B cell (primary cell): ENCODE measurements at regions not wholly inside any gene's neighbourhood (a gene's known extent, or its start where the extent isn't known, plus 50 kb on each side); places are given as distances from the start of the nearest gene placed in this dataset.

Experiments
- ATAC-seq: fragments of 200-7000 bp; cut with Tn5 transposase; one replicate; pipeline ENCODE4 v1.10.0; 2021; ENCODE audit warnings: low read depth, mild to moderate bottlenecking, moderate number of reproducible peaks, moderate library complexity
- CTCF ChIA-PET: fragments of 350-600 bp; sonication (Branson Sonifier 250); formaldehyde crosslinking; loops from one replicate; lab custom pipeline; 2021; ENCODE audit warnings: antibody characterized with exemption, inconsistent platforms; lab: Charles Lee
- POLR2A ChIA-PET: fragments of 350-600 bp; sonication (Branson Sonifier 250); formaldehyde crosslinking; loops from one replicate; lab custom pipeline; 2021; ENCODE audit warnings: antibody characterized with exemption; lab: Charles Lee
- DNase-seq: peaks from one replicate; pipeline ENCODE4 v3.0.0; 2013
- H2AFZ ChIP-seq: 2 replicates; pipeline ENCODE4 v1.6.1; 2012; ENCODE audit warnings: mild to moderate bottlenecking, low read depth, low read length; ENCODE audit not compliant: insufficient read depth, poor library complexity, severe bottlenecking
- H3K27ac ChIP-seq, 2 donors: 1 replicate in 1 of 2; 2 replicates in 1 of 2; pipeline ENCODE4 v1.5.1; 2012 to 2013; ENCODE audit warnings: low read length in 2 of 2, mild to moderate bottlenecking in 2 of 2, moderate library complexity in 1 of 2
- H3K27me3 ChIP-seq, 4 experiments: fragments of 200-600 bp in 1 of 4; sonication (generic) in 1 of 4; replicated peaks in 1 of 4; 1 replicate in 2 of 4; 2 replicates in 2 of 4; pipeline versions ENCODE4 v1.6.1 to v1.7.0; 2013 to 2016; ENCODE audit warnings: low read length in 3 of 4, mild to moderate bottlenecking in 2 of 4, mixed read lengths in 1 of 4, moderate library complexity in 1 of 4; ENCODE audit not compliant: insufficient read depth in 4 of 4, control insufficient read depth in 3 of 4; ENCODE audit errors: control extremely low read depth in 1 of 4
- H3K36me3 ChIP-seq, 2 experiments: replicated peaks in 1 of 2; 1 replicate in 1 of 2; 2 replicates in 1 of 2; pipeline versions ENCODE4 v1.6.1 to v1.7.1; 2013; ENCODE audit warnings: low read length in 1 of 2; ENCODE audit not compliant: insufficient read depth in 2 of 2, control insufficient read depth in 1 of 2; ENCODE audit errors: control extremely low read depth in 1 of 2, extremely low read depth in 1 of 2
- H3K4me1 ChIP-seq, 2 donors: fragments of 200-600 bp in 1 of 2; sonication (generic) in 1 of 2; 1 replicate in 1 of 2; 2 replicates in 1 of 2; pipeline versions ENCODE4 v1.5.1 to v1.6.1; 2013 to 2017; ENCODE audit warnings: low read length in 2 of 2; ENCODE audit not compliant: control insufficient read depth in 2 of 2, insufficient read depth in 2 of 2
- H3K4me2 ChIP-seq: replicated peaks from 2 replicates; pipeline ENCODE3; 2012; ENCODE audit warnings: mild to moderate bottlenecking, low read depth, low read length; ENCODE audit not compliant: poor library complexity, severe bottlenecking
- H3K4me3 ChIP-seq, 5 experiments: fragments of 200-600 bp in 1 of 5; sonication (generic) in 1 of 5; 1 replicate in 3 of 5; 2 replicates in 2 of 5; pipeline versions ENCODE4 v1.5.1 to v1.7.0; 2011 to 2016; ENCODE audit warnings: low read length in 4 of 5, mild to moderate bottlenecking in 4 of 5, low read depth in 2 of 5, control low read depth in 1 of 5, moderate library complexity in 1 of 5; ENCODE audit not compliant: insufficient read depth in 1 of 5; ENCODE audit errors: control extremely low read depth in 1 of 5, extremely low read depth in 1 of 5
- H3K79me2 ChIP-seq: fragments of 200-600 bp; sonication (generic); one replicate; pipeline ENCODE4 v1.6.0; 2016; ENCODE audit warnings: low read length; ENCODE audit not compliant: control insufficient read depth, insufficient read depth
- H3K9ac ChIP-seq: fragments of 200-600 bp; sonication (generic); 2 replicates; pipeline ENCODE4 v1.6.1; 2017; ENCODE audit warnings: mild to moderate bottlenecking, low read length, moderate library complexity
- H3K9me3 ChIP-seq, 3 donors: one replicate each; pipeline versions ENCODE4 v1.6.1 to v1.7.1; 2013; ENCODE audit warnings: low read length in 2 of 3; ENCODE audit not compliant: control insufficient read depth in 2 of 3, insufficient read depth in 1 of 3; ENCODE audit errors: control extremely low read depth in 1 of 3
- H4K20me1 ChIP-seq: 2 replicates; pipeline ENCODE4 v1.6.0; 2012; ENCODE audit warnings: mild to moderate bottlenecking, low read length; ENCODE audit not compliant: insufficient read depth, control insufficient read depth, poor library complexity, severe bottlenecking
- H3K27ac Mint-ChIP-seq: one replicate; pipeline ENCODE4 v1.8.0; 2021; ENCODE audit warnings: mixed read lengths
- H3K27me3 Mint-ChIP-seq: one replicate; pipeline ENCODE4 v1.8.0; 2021; ENCODE audit warnings: mixed read lengths
- H3K4me1 Mint-ChIP-seq: one replicate; pipeline ENCODE4 v1.8.0; 2021; ENCODE audit warnings: mixed read lengths
- H3K4me3 Mint-ChIP-seq: one replicate; pipeline ENCODE4 v1.8.0; 2021; ENCODE audit warnings: mixed read lengths
- H3K9me3 Mint-ChIP-seq: one replicate; pipeline ENCODE4 v1.8.0; 2022; ENCODE audit warnings: mixed read lengths; ENCODE audit not compliant: insufficient read depth
- EZH2 ChIP-seq: IDR thresholded peaks from 2 replicates; pipeline ENCODE4 v1.6.1; 2012; ENCODE audit warnings: borderline replicate concordance, low read depth, mild to moderate bottlenecking, moderate library complexity, low read length; ENCODE audit not compliant: insufficient read depth, poor library complexity, severe bottlenecking
- WGBS: methylation state at CpG from one replicate; pipeline ENCODE4 v1.1.5; 2013; ENCODE audit warnings: missing lambda C conversion rate; ENCODE audit not compliant: insufficient coverage; 5-methylcytosine and 5-hydroxymethylcytosine counted together
- intact Hi-C: fragments of 100-400 bp; cut with micrococcal nuclease; formaldehyde crosslinking; loops from one replicate; pipeline ENCODE4 v1.10.0; 2022
- TF ChIP-seq, protein P1 (sequence below): fragments of 200-600 bp; IDR thresholded peaks from one replicate; pipeline ENCODE4 v1.8.0; 2022; ENCODE audit warnings: antibody characterized with exemption, mild to moderate bottlenecking

- no peak overlapping the region for H3K4me3 ChIP-seq
- H4K20me1 ChIP-seq: no peaks in the 10 kb centered on the region
- no peak for TF ChIP-seq EZH2
- TF ChIP-seq, protein P1, sequence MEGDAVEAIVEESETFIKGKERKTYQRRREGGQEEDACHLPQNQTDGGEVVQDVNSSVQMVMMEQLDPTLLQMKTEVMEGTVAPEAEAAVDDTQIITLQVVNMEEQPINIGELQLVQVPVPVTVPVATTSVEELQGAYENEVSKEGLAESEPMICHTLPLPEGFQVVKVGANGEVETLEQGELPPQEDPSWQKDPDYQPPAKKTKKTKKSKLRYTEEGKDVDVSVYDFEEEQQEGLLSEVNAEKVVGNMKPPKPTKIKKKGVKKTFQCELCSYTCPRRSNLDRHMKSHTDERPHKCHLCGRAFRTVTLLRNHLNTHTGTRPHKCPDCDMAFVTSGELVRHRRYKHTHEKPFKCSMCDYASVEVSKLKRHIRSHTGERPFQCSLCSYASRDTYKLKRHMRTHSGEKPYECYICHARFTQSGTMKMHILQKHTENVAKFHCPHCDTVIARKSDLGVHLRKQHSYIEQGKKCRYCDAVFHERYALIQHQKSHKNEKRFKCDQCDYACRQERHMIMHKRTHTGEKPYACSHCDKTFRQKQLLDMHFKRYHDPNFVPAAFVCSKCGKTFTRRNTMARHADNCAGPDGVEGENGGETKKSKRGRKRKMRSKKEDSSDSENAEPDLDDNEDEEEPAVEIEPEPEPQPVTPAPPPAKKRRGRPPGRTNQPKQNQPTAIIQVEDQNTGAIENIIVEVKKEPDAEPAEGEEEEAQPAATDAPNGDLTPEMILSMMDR: no peak
- H3K4me1 Mint-ChIP-seq: no peaks in the 10 kb centered on the region
- POLR2A ChIA-PET: no interaction called here
- DNase-seq (no peak), ATAC-seq (no peak)
- no peak overlapping the region for H3K27ac Mint-ChIP-seq
- CTCF ChIA-PET: no interaction called here
- H2AFZ ChIP-seq: no peak overlapping the region
- no peaks in the 10 kb centered on the region for H3K9me3 ChIP-seq
- no peak overlapping the region for H3K4me2 ChIP-seq
- H3K4me1 ChIP-seq: no peaks in the 10 kb centered on the region
- peaks cover 3% of the 10 kb centered on the region for H3K9me3 Mint-ChIP-seq
- H3K27me3 ChIP-seq: no peaks in the 10 kb centered on the region
- intact Hi-C loops: no loop called here
- H3K79me2 ChIP-seq: no peaks in the 10 kb centered on the region
- H3K27ac ChIP-seq: no peak overlapping the region
- no peak overlapping the region for H3K4me3 Mint-ChIP-seq
- H3K36me3 ChIP-seq: no peaks in the 10 kb centered on the region
- H3K27me3 Mint-ChIP-seq: no peaks in the 10 kb centered on the region
- no CpG with 5 or more reads among the region's 2 CpGs for WGBS
- H3K9ac ChIP-seq: no peak overlapping the region
Observed at GRCh38 chr7:110130669-110131068, 960.3 kb upstream of the LRRN3 start.

DNA sequence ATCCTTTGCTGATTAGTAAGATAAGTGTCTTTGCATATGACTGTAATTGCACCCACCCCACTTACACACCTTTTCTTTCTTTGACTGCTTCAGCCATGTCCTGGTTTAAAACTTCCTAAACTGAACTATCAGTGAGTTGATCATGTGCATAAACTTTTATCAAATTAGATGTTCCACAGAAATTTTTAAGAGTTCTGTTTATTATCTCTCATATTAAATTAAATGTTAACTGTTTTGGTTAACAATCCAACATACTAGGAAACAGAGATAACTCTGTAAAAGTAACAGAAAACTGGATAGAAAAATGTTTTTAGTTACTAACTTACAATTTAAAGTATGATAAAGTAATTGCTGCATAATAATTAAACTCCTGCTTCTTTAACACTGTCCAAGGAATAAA lies 959.6 kb upstream of the LRRN3 start:
- Histone ChIP-seq H3K4me1 (no peaks in the 10 kb centered on the region), H3K4me3 (no peak overlapping the region), H3K9me3 (no peaks in the 10 kb centered on the region), H4K20me1 (no peaks in the 10 kb centered on the region), H2AFZ (no peak overlapping the region), H3K4me2 (no peak overlapping the region), H3K36me3 (no peaks in the 10 kb centered on the region), H3K27me3 (no peaks in the 10 kb centered on the region), H3K27ac (no peak overlapping the region), H3K79me2 (no peaks in the 10 kb centered on the region), H3K9ac (no peak overlapping the region)
- Mint-ChIP-seq H3K9me3 (peaks cover 2% of the 10 kb centered on the region), H3K27ac (no peak overlapping the region), H3K27me3 (no peaks in the 10 kb centered on the region), H3K4me1 (no peaks in the 10 kb centered on the region), H3K4me3 (no peak overlapping the region)
- POLR2A ChIA-PET: no interaction called here
- CTCF ChIA-PET: no interaction called here
- TF ChIP-seq EZH2: no peak
- TF ChIP-seq, protein P1: no peak
- ATAC-seq (no peak), DNase-seq (no peak)
- intact Hi-C loops: no loop called here
